ENCODE measurements at regions not wholly inside any gene's neighbourhood (a gene's known extent, or its start where the extent isn't known, plus 50 kb on each side); places are given as distances from the start of the nearest gene placed in this dataset.
"Not testable (repeated sequence)": the region's sequence is repeated elsewhere in the genome, so short reads cannot be mapped to it uniquely, and the experiment has no call there.

- H3K4me3 ChIP-seq (ENCODE audit: low read length): no peak overlapping the region
- no peak for DNase-seq (ENCODE audit: low read depth)
- TF ChIP-seq CTCF (IDR thresholded peaks at IDR 0.05; ENCODE audit: insufficient read depth, low read depth, low read length, missing control alignments): no peak
Measured at GRCh38 chr16:7867831-7868230, 535.2 kb downstream of the RBFOX1 start.

- TF ChIP-seq CTCF (IDR thresholded peaks at IDR 0.05; ENCODE audit: insufficient read depth, low read depth, low read length, missing control alignments): no peak
- DNase-seq (ENCODE audit: low read depth): no peak
- H3K4me3 ChIP-seq (ENCODE audit: low read length): no peak overlapping the region
Measured at GRCh38 chr16:7866144-7866543, 533.5 kb downstream of the RBFOX1 start.

DNA sequence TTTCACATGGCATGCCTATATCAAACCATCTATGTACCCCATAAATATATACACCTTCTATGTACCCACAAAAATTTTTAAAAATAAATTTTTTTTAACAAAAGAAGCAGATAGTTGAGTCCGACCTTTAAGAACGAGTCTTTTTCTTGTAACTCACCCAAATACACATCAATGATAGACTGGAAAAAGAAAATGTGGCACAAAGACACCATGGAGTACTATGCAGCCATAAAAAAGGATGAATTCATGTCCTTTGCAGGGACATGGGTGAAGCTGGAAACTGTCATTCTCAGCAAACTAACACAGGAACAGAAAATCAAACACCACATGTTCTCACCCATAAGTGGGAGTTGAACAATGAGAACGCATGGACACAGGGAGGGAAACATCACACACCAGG, 532.7 kb downstream of the RBFOX1 start:
- not testable (repeated sequence) for H3K4me3 ChIP-seq (ENCODE audit: low read length); DNase-seq (ENCODE audit: low read depth)

DNA sequence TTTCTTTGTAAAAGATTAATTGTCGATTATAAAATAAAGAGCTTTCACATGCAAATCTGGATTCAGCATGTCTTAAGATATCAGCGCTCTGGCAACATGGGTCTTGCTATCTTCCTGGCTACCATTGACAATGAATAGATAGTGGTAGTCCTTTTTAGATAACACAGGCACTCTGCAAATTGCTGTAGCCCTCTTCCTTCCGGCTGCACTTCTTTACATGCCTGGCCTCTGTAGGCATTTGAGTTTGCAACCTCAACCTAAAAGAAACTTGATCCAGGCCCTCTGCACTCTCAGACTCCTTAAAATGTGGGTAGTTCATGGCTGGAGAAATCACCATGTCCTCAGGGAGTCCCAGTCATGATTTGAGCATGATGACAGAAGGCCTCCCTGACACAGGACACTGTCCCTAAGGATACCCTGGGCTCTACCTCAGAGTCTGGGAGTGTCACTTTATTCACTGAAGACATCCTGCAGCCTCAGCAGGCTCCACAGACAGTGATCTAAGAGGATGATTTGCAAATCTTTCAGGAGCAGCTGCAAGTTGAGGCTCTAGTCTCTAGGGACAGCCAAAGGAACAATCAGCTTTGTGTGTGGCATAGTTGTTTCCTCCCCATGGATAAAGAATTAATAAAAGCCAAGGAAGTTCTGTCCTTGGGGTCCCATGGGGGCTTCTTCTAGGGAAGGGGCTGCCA, 529.4 kb downstream of the RBFOX1 start:
- TF ChIP-seq CTCF (IDR thresholded peaks at IDR 0.05; ENCODE audit: insufficient read depth, low read depth, low read length, missing control alignments): no peak
- DNase-seq (ENCODE audit: low read depth): no peak
- no peak overlapping the region for H3K4me3 ChIP-seq (ENCODE audit: low read length)

- no peak for DNase-seq (ENCODE audit: low read depth)
- H3K4me3 ChIP-seq (ENCODE audit: low read length): no peak overlapping the region
- TF ChIP-seq CTCF (IDR thresholded peaks at IDR 0.05; ENCODE audit: insufficient read depth, low read depth, low read length, missing control alignments): no peak
Measured at GRCh38 chr16:7853197-7853596, 520.6 kb downstream of the RBFOX1 start.

- H3K4me3 ChIP-seq (ENCODE audit: low read length): no peak overlapping the region
- TF ChIP-seq CTCF (IDR thresholded peaks at IDR 0.05; ENCODE audit: insufficient read depth, low read depth, low read length, missing control alignments): no peak
- DNase-seq (ENCODE audit: low read depth): no peak
Measured at GRCh38 chr16:7849841-7850240, 517.2 kb downstream of the RBFOX1 start.

DNA sequence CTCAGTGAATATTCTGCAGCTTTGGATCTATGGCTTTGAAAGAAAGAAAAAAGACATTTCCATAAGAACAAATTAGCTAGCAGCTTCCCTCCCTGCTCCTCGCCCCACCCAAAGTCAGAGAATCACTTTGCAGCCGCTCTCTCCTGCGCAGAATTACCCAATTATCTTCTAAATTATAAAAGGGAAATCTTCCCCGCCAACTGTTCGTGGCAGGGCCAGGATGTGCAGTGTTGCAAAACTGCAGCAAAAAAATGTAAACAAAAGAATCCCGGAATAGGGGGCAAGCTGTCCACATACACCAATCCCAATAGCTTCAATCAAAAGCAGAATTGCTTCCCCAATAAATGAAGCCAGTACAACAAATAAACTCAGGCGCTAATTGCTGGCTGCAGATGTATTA, 510.6 kb downstream of the RBFOX1 start:
- no peak for DNase-seq (ENCODE audit: low read depth)
- no peak overlapping the region for H3K4me3 ChIP-seq (ENCODE audit: low read length)
- TF ChIP-seq CTCF (IDR thresholded peaks at IDR 0.05; ENCODE audit: insufficient read depth, low read depth, low read length, missing control alignments): no peak
